IPS DF 6.9 (cell line): ENCODE measurements at regions not wholly inside any gene's neighbourhood (a gene's known extent, or its start where the extent isn't known, plus 50 kb on each side); places are given as distances from the start of the nearest gene placed in this dataset.

Experiments
- DNase-seq: peaks from one replicate; pipeline ENCODE4 v3.0.0-alpha.2; 2013; ENCODE audit warnings: low read depth, low spot score
- H3K27ac ChIP-seq: one replicate; pipeline ENCODE4 v1.5.1; 2013; ENCODE audit warnings: low read length, control low read depth
- H3K27me3 ChIP-seq: 2 replicates; pipeline ENCODE4 v1.6.1; 2013; ENCODE audit warnings: mild to moderate bottlenecking, low read length; ENCODE audit not compliant: control insufficient read depth, insufficient read depth
- H3K36me3 ChIP-seq: 2 replicates; pipeline ENCODE4 v1.6.1; 2013; ENCODE audit warnings: low read length; ENCODE audit not compliant: control insufficient read depth, insufficient read depth
- H3K4me1 ChIP-seq: 2 replicates; pipeline ENCODE4 v1.6.1; 2013; ENCODE audit warnings: low read length; ENCODE audit not compliant: control insufficient read depth, insufficient read depth
- H3K4me3 ChIP-seq: 2 replicates; pipeline ENCODE4 v1.5.1; 2013; ENCODE audit warnings: mild to moderate bottlenecking, low read length
- H3K9me3 ChIP-seq: 2 replicates; pipeline ENCODE4 v1.6.1; 2013; ENCODE audit warnings: low read length, inconsistent platforms; ENCODE audit not compliant: control insufficient read depth, insufficient read depth
- WGBS: extraction: QIAGEN DNeasy Blood & Tissue Kit; methylation state at CpG from one replicate; pipeline ENCODE4 v1.1.7; 2013; ENCODE audit warnings: mixed read lengths, missing lambda C conversion rate; ENCODE audit not compliant: insufficient read length, insufficient coverage; 5-methylcytosine and 5-hydroxymethylcytosine counted together

DNA sequence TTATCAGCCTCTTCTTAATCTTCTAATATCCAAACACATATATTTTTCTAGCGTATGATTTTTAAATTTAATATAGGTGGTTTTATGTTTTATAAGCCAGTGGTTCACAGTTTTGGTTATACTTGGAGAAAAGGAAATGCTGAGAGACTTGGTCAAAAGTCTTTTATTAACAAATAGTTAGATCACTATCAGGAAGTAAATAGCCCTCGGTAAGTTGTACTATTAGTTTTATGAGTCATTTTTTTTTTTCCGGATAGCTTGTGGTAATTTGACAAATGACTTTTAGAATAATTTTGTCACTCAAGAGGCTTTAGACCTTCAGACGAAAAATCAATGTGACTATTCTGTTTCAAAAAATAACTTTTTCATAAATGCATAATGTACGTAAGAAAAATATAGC, 232.2 kb upstream of the ROBO1 start:
- WGBS = no CpG with 5 or more reads among the region's 5 CpGs
- Histone ChIP-seq H3K4me3 (no peak overlapping the region), H3K9me3 (no peaks in the 10 kb centered on the region), H3K27ac (no peak overlapping the region), H3K4me1 (no peaks in the 10 kb centered on the region), H3K36me3 (no peaks in the 10 kb centered on the region), H3K27me3 (no peaks in the 10 kb centered on the region)
- no peak for DNase-seq

DNA sequence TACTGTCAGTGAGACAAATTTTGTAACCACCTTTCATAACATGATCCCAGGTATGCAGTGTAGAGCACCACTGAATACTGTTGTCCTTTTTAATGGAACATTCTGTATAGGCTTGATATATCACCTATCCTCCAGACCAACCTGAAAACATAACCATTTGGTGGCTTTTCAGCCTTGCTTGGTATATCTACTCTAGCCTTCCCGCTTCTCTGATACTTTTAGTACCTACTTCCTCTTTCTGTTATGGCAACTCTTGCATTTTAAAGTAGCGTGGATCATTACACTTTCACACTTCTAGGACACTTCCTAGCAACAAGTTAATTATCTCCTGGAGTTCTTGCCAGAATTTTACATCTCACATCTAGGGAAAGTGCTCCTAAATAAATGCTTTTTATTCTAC, 226.6 kb upstream of the ROBO1 start:
- Histone ChIP-seq H3K36me3 (no peaks in the 10 kb centered on the region), H3K4me3 (no peak overlapping the region), H3K4me1 (no peaks in the 10 kb centered on the region), H3K27ac (no peak overlapping the region), H3K27me3 (no peaks in the 10 kb centered on the region), H3K9me3 (no peaks in the 10 kb centered on the region)
- DNase-seq = no peak
- WGBS = no CpG with 5 or more reads among the region's 2 CpGs

DNA sequence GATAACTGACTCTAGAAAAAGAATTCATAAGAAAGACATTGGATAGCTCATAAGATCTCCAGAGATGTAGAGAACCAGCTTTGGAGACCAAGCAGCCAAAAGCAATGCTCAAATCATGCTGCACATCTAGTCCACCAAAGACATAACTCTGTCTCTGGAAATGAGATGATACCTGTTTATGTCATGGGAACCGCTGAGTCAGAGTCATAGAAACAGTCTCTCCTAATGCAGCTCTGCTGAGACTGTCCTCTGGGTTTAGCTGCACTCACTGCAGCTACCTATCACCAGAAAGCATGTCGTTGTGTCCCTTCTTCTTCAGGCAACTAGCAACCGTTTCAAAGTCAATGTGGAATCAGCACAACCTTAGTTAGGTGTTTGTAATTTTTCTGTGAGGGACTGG, 218.5 kb upstream of the ROBO1 start:
- H3K4me3 ChIP-seq = no peak overlapping the region
- no CpG with 5 or more reads among the region's 3 CpGs for WGBS
- H3K27me3 ChIP-seq = no peaks in the 10 kb centered on the region
- no peak for DNase-seq
- H3K4me1 ChIP-seq = no peaks in the 10 kb centered on the region
- H3K9me3 ChIP-seq = no peaks in the 10 kb centered on the region
- H3K27ac ChIP-seq = no peak overlapping the region
- no peaks in the 10 kb centered on the region for H3K36me3 ChIP-seq

GRCh38 chr3:79985816-79986215, 218.0 kb upstream of the ROBO1 start:
- no peak overlapping the region for H3K4me3 ChIP-seq
- WGBS = no CpG with 5 or more reads among the region's 6 CpGs
- no peak overlapping the region for H3K27ac ChIP-seq
- H3K4me1 ChIP-seq = no peaks in the 10 kb centered on the region
- H3K36me3 ChIP-seq = no peaks in the 10 kb centered on the region
- H3K27me3 ChIP-seq = no peaks in the 10 kb centered on the region
- no peaks in the 10 kb centered on the region for H3K9me3 ChIP-seq
- DNase-seq = no peak

DNA sequence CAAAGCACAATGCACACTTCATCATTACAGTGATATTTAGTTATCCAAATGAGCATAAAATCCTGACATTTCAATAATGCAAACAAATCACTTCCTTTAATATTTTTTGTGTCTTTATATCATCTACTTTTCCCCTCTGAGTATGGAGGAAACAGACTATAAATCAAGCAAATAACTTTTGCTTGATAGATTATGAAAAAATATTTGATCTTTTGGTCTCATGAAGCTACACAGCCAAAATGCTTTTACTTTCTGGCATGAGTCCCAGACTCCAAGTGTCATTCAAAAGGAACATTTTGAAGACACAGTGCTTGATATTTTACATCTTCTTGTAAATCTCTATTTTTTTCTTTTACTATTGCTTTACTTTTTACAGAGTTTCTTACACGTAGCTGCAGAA, 215.3 kb upstream of the ROBO1 start:
- WGBS = no CpG with 5 or more reads among the region's 1 CpG
- Histone ChIP-seq H3K27ac (no peak overlapping the region), H3K36me3 (no peaks in the 10 kb centered on the region), H3K9me3 (no peaks in the 10 kb centered on the region), H3K4me3 (no peak overlapping the region), H3K27me3 (no peaks in the 10 kb centered on the region), H3K4me1 (no peaks in the 10 kb centered on the region)
- no peak for DNase-seq

GRCh38 chr3:79979990-79980389, 212.2 kb upstream of the ROBO1 start:
- no peaks in the 10 kb centered on the region for H3K4me1 ChIP-seq
- no peak overlapping the region for H3K4me3 ChIP-seq
- no peaks in the 10 kb centered on the region for H3K36me3 ChIP-seq
- WGBS = no CpG with 5 or more reads among the region's 3 CpGs
- H3K27ac ChIP-seq = no peak overlapping the region
- H3K27me3 ChIP-seq = no peaks in the 10 kb centered on the region
- no peaks in the 10 kb centered on the region for H3K9me3 ChIP-seq
- DNase-seq = no peak

- Histone ChIP-seq H3K36me3 (no peaks in the 10 kb centered on the region), H3K4me1 (no peaks in the 10 kb centered on the region), H3K27me3 (no peaks in the 10 kb centered on the region), H3K4me3 (no peak overlapping the region), H3K9me3 (no peaks in the 10 kb centered on the region), H3K27ac (no peak overlapping the region)
- no peak for DNase-seq
- WGBS = no CpG with 5 or more reads among the region's 1 CpG
Observed at GRCh38 chr3:79976466-79976865, 208.7 kb upstream of the ROBO1 start.

- Histone ChIP-seq H3K27ac (no peak overlapping the region), H3K36me3 (no peaks in the 10 kb centered on the region), H3K4me1 (no peaks in the 10 kb centered on the region), H3K27me3 (no peaks in the 10 kb centered on the region), H3K4me3 (no peak overlapping the region), H3K9me3 (no peaks in the 10 kb centered on the region)
- DNase-seq = no peak
- whole genome bisulfite sequencing = no CpG with 5 or more reads among the region's 5 CpGs
Observed at GRCh38 chr3:79973917-79974595, 206.3 kb upstream of the ROBO1 start.

GRCh38 chr3:79973482-79973881, 205.7 kb upstream of the ROBO1 start:
- Histone ChIP-seq H3K27ac (no peak overlapping the region), H3K27me3 (no peaks in the 10 kb centered on the region), H3K4me3 (no peak overlapping the region), H3K36me3 (no peaks in the 10 kb centered on the region), H3K4me1 (no peaks in the 10 kb centered on the region), H3K9me3 (no peaks in the 10 kb centered on the region)
- no CpG with 5 or more reads among the region's 1 CpG for WGBS
- no peak for DNase-seq

DNA sequence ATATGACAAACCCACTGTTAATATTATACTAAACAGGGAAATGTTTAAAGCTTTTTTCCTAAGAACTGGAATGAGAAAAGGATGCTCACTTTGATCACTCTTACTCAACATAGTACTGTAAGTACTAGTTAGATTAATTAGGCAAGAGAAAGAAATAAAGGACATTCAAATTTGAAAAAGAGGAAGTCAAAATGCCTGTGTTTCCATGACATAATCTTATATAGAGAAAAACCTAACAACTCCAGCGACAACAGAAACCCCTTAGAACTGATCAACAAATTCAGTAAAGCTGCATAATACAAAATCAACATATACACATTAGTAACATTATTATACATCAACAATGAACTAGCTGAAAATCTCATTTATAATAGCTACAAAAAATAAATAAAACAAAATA, 200.6 kb upstream of the ROBO1 start:
- Histone ChIP-seq H3K27ac (no peak overlapping the region), H3K4me3 (no peak overlapping the region), H3K36me3 (no peaks in the 10 kb centered on the region), H3K9me3 (no peaks in the 10 kb centered on the region), H3K4me1 (no peaks in the 10 kb centered on the region), H3K27me3 (no peaks in the 10 kb centered on the region)
- WGBS = no CpG with 5 or more reads among the region's 1 CpG
- no peak for DNase-seq

DNA sequence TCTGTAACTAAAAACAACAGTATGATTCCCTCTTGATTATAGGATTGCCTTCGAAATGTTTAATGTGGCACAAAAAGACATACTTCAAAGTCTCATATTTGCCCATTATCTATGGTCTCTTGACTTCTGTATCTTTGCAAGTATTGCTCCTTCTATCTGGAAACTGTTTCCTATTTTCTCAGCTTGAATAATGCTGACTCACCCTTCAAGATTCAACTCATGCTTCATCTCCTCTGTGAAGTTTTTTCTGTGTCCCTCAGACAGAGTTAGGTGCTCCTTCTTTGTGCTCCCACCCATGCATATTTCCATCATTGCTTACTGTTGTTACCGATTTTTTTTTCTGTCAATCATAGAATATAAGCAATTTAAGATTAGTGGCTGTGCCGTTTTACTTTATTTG, 192.8 kb upstream of the ROBO1 start:
- Histone ChIP-seq H3K27ac (no peak overlapping the region), H3K36me3 (no peaks in the 10 kb centered on the region), H3K4me3 (no peak overlapping the region), H3K4me1 (no peaks in the 10 kb centered on the region), H3K9me3 (no peaks in the 10 kb centered on the region), H3K27me3 (no peaks in the 10 kb centered on the region)
- DNase-seq = no peak
- no CpG with 5 or more reads among the region's 3 CpGs for WGBS
